Transverse colon (tissue), 4 donors: ENCODE measurements at regions not wholly inside any gene's neighbourhood (a gene's known extent, or its start where the extent isn't known, plus 50 kb on each side); places are given as distances from the start of the nearest gene placed in this dataset.

Experiments used
- CTCF ChIP-seq, 5 experiments: fragments of 200-600 bp in 3 of 5; fragments of 450-650 bp in 2 of 5; sonication (generic) in 3 of 5; IDR thresholded peaks; 1 replicate in 2 of 5; 2 replicates in 3 of 5; pipeline ENCODE4 v1.5.1; 2016 to 2017; ENCODE audit warnings: antibody characterized with exemption in 5 of 5, inconsistent platforms in 3 of 5, mild to moderate bottlenecking in 2 of 5, moderate library complexity in 1 of 5
- EP300 ChIP-seq: sonication (generic); formaldehyde crosslinking; IDR thresholded peaks from one replicate; pipeline ENCODE4 v1.6.1; 2017; ENCODE audit warnings: antibody characterized with exemption, low read depth
- POLR2A ChIP-seq: fragments of 450-650 bp; IDR thresholded peaks from one replicate; pipeline ENCODE4 v1.6.1; 2016; ENCODE audit warnings: antibody characterized with exemption, mild to moderate bottlenecking, moderate library complexity
- POLR2AphosphoS5 ChIP-seq, 3 donors: sonication (generic); formaldehyde crosslinking; IDR thresholded peaks; one replicate each; pipeline ENCODE4 v1.6.1; 2016; ENCODE audit warnings: antibody characterized with exemption in 3 of 3

DNA sequence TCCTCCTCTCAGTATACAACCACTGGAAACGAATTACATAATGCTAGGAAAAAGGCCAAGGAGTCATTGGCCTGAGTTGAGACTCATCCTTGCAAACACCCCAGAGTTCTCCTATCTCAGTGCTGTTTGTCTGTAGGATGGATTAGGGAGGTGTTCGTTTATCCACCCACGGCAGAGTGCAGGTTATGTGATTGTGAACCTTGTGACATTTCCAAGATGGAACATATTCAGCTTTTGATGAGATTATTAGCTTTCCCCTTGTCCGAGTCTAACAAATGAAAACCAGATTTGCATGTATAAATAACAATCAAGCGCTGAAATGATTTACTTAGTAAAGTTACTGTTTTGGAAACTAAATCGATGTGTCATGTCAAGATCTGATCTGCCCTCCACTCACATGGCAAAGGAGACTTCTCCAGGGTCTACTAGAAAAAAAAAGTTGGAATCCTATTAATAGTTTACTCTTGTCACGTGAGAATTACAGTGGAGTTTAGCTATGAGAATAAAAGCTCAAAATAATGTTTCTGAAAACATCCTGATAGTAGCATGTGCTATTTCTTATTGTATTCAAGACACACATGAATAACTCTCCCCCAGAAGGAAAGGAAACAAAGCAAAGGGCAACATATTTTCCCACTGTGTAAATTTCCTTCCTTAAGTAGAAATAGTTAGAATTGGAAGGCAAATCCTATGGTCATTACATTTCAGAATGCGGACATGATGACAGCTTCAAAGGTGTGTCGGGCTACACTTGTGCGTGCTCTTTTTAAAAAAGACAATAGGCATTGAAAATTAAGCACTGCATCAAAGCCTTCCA lies 600.4 kb downstream of the EBF1 start:
- TF ChIP-seq CTCF (IDR thresholded peaks at IDR 0.05) (no peak), POLR2A (no peak), POLR2AphosphoS5 (IDR thresholded peaks at IDR 0.05) (no peak), EP300 (no peak)
